Astrocyte (in vitro differentiated cells and primary cell): ENCODE measurements at regions not wholly inside any gene's neighbourhood (a gene's known extent, or its start where the extent isn't known, plus 50 kb on each side); places are given as distances from the start of the nearest gene placed in this dataset.

Source experiments
- DNase-seq: peaks from one replicate; pipeline ENCODE4 v3.0.0-alpha.2; 2010; ENCODE audit warnings: low read depth
- FAIRE-seq: peaks from 2 replicates; lab custom pipeline; 2011; peaks lifted over from hg19 to GRCh38; lab: Jason Lieb, UNC
- H2AFZ ChIP-seq: 2 replicates; pipeline ENCODE4 v1.6.0; 2012; ENCODE audit warnings: low read depth, low read length, inconsistent platforms
- H3K27ac ChIP-seq: 2 replicates; pipeline ENCODE4 v1.5.1; 2011; ENCODE audit warnings: low read depth, low read length, inconsistent platforms
- H3K27me3 ChIP-seq: 2 replicates; pipeline ENCODE4 v1.6.0; 2011; ENCODE audit warnings: low read length, inconsistent platforms; ENCODE audit not compliant: insufficient read depth
- H3K36me3 ChIP-seq: 2 replicates; pipeline ENCODE4 v1.5.1; 2011; ENCODE audit warnings: low read length, inconsistent platforms; ENCODE audit not compliant: insufficient read depth
- H3K4me1 ChIP-seq: 2 replicates; pipeline ENCODE4 v1.5.1; 2011; ENCODE audit warnings: low read length, inconsistent platforms; ENCODE audit not compliant: insufficient read depth
- H3K4me2 ChIP-seq: 2 replicates; pipeline ENCODE4 v1.6.0; 2012; ENCODE audit warnings: low read length, inconsistent platforms
- H3K4me3 ChIP-seq: 2 replicates; pipeline ENCODE4 v1.5.1; 2011; ENCODE audit warnings: low read depth, mild to moderate bottlenecking, low read length, inconsistent platforms; ENCODE audit not compliant: insufficient read depth
- H3K79me2 ChIP-seq: 2 replicates; pipeline ENCODE4 v1.6.0; 2012; ENCODE audit warnings: mild to moderate bottlenecking, low read length, inconsistent platforms; ENCODE audit not compliant: insufficient read depth
- H3K9ac ChIP-seq: 2 replicates; pipeline ENCODE4 v1.6.0; 2012; ENCODE audit warnings: mild to moderate bottlenecking, low read length, inconsistent platforms
- H3K9me3 ChIP-seq: 2 replicates; pipeline ENCODE4 v1.5.1; 2012; ENCODE audit warnings: low read depth, mild to moderate bottlenecking, low read length, inconsistent platforms; ENCODE audit not compliant: insufficient read depth
- H4K20me1 ChIP-seq: 2 replicates; pipeline ENCODE4 v1.6.0; 2012; ENCODE audit warnings: low read length, inconsistent platforms; ENCODE audit not compliant: insufficient read depth
- H3K27ac Mint-ChIP-seq: one replicate; pipeline ENCODE4 v1.8.0; 2021; ENCODE audit warnings: mild to moderate bottlenecking, mixed read lengths; ENCODE audit not compliant: unreplicated experiment
- H3K27me3 Mint-ChIP-seq: one replicate; pipeline ENCODE4 v1.8.0; 2021; ENCODE audit warnings: low read depth, mixed read lengths; ENCODE audit not compliant: unreplicated experiment
- H3K36me3 Mint-ChIP-seq: one replicate; pipeline ENCODE4 v1.8.0; 2021; ENCODE audit warnings: low read depth, mixed read lengths; ENCODE audit not compliant: unreplicated experiment
- H3K4me1 Mint-ChIP-seq: one replicate; pipeline ENCODE4 v1.8.0; 2021; ENCODE audit warnings: low read depth, mixed read lengths; ENCODE audit not compliant: unreplicated experiment
- H3K4me3 Mint-ChIP-seq: one replicate; pipeline ENCODE4 v1.8.0; 2021; ENCODE audit warnings: mild to moderate bottlenecking, moderate library complexity, mixed read lengths; ENCODE audit not compliant: unreplicated experiment
- H3K9me3 Mint-ChIP-seq: one replicate; pipeline ENCODE4 v1.8.0; 2021; ENCODE audit warnings: mild to moderate bottlenecking, mixed read lengths; ENCODE audit not compliant: unreplicated experiment
- CTCF ChIP-seq: IDR thresholded peaks from 2 replicates; pipeline ENCODE4 v1.5.1; 2011; ENCODE audit warnings: low read depth, mild to moderate bottlenecking, inconsistent platforms, low read length, moderate library complexity; ENCODE audit not compliant: insufficient read depth
- EZH2 ChIP-seq: IDR thresholded peaks from 2 replicates; pipeline ENCODE4 v1.6.1; 2012; ENCODE audit warnings: mild to moderate bottlenecking, low read length, inconsistent platforms; ENCODE audit not compliant: insufficient read depth

DNA sequence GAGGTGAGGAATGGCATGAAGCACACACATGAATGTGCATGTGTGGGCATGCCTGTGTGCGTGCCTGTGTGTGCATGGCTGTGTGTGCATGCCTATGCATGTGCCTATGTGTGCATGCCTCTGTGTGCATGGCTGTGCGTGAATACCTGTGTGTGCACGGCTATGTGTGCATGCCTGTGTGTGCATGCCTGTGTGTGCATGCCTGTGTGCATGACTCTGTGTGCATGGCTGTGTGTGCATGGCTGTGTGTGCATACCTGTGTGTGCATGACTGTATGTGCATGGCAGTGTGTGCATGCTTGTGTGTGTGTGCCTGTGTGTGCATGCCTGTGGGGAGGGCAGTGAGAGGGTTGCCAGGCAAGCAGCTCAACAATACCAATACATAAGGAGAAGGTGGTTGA is 276.5 kb upstream of the ERCC4 start:
- Mint-ChIP-seq H3K36me3 (no peaks in the 10 kb centered on the region), H3K9me3 (peaks cover 3% of the 10 kb centered on the region), H3K27me3 (no peaks in the 10 kb centered on the region), H3K4me3 (no peak overlapping the region), H3K27ac (no peak overlapping the region), H3K4me1 (no peaks in the 10 kb centered on the region)
- no peaks in the 10 kb centered on the region for H3K4me1 ChIP-seq
- FAIRE-seq (no peak), DNase-seq (no peak)
- H3K9ac ChIP-seq, result no peak overlapping the region
- no peak overlapping the region for H3K4me3 ChIP-seq
- H3K27ac ChIP-seq, result no peak overlapping the region
- H3K27me3 ChIP-seq, result no peaks in the 10 kb centered on the region
- peaks cover 7% of the 10 kb centered on the region for H3K9me3 ChIP-seq
- no peaks in the 10 kb centered on the region for H3K36me3 ChIP-seq
- H3K4me2 ChIP-seq, result no peak overlapping the region
- H3K79me2 ChIP-seq, result no peaks in the 10 kb centered on the region
- H2AFZ ChIP-seq, result no peak overlapping the region
- TF ChIP-seq EZH2, result no peak
- no peak for TF ChIP-seq CTCF
- no peaks in the 10 kb centered on the region for H4K20me1 ChIP-seq

DNA sequence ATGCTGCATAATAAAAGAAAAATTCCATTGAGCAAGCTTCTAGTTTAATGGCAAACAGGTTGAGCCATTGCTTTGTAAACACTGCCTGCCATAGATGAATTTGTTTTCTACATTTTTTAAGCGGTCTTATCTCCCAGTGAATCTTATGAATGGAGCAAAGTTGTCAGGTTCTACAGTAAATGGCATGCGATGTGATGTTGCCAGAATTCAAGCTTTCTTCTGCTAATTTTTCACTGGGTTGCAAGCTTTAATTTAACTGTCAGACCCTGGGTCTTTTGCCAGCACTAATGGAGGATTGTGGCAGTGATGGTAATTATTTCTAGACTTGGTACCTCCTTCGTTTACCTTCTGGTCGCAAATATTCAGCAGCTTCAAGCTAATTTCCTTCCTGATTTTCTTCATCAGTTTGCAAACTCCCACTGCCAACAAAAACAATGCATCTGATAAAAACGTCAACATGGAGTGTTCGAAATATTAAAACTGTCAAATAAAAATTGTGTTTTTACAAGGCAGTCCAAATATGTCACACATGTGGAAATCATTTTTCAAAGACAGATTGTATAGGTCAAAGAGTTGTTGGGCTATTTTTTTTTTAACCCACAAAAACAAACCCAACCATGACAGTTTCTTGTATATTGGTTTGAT is 274.2 kb upstream of the ERCC4 start:
- Histone ChIP-seq H3K4me2 (no peak overlapping the region), H2AFZ (no peak overlapping the region), H3K27ac (no peak overlapping the region), H3K9me3 (peaks cover 7% of the 10 kb centered on the region), H3K9ac (no peak overlapping the region), H3K4me3 (no peak overlapping the region), H3K27me3 (no peaks in the 10 kb centered on the region), H3K36me3 (no peaks in the 10 kb centered on the region), H4K20me1 (no peaks in the 10 kb centered on the region), H3K79me2 (no peaks in the 10 kb centered on the region), H3K4me1 (no peaks in the 10 kb centered on the region)
- Mint-ChIP-seq H3K4me1 (no peaks in the 10 kb centered on the region), H3K4me3 (no peak overlapping the region), H3K27me3 (no peaks in the 10 kb centered on the region), H3K9me3 (peaks cover 3% of the 10 kb centered on the region), H3K36me3 (no peaks in the 10 kb centered on the region), H3K27ac (no peak overlapping the region)
- no peak for DNase-seq
- TF ChIP-seq EZH2, result no peak
- TF ChIP-seq CTCF, result no peak
- FAIRE-seq, result no peak

GRCh38 chr16:13660807-13661206 is 259.1 kb upstream of the ERCC4 start:
- no peak overlapping the region for H3K27ac ChIP-seq
- H3K4me1 Mint-ChIP-seq, result no peaks in the 10 kb centered on the region
- no peaks in the 10 kb centered on the region for H3K9me3 ChIP-seq
- no peak overlapping the region for H3K4me2 ChIP-seq
- H3K4me1 ChIP-seq, result no peaks in the 10 kb centered on the region
- no peak for TF ChIP-seq CTCF
- TF ChIP-seq EZH2, result no peak
- no peaks in the 10 kb centered on the region for H3K36me3 Mint-ChIP-seq
- H3K9me3 Mint-ChIP-seq, result no peaks in the 10 kb centered on the region
- no peak overlapping the region for H2AFZ ChIP-seq
- FAIRE-seq (no peak), DNase-seq (no peak)
- no peaks in the 10 kb centered on the region for H3K79me2 ChIP-seq
- H3K4me3 Mint-ChIP-seq, result no peak overlapping the region
- H3K27me3 Mint-ChIP-seq, result peaks cover 7% of the 10 kb centered on the region
- no peak overlapping the region for H3K9ac ChIP-seq
- no peaks in the 10 kb centered on the region for H3K36me3 ChIP-seq
- no peaks in the 10 kb centered on the region for H3K27me3 ChIP-seq
- H4K20me1 ChIP-seq, result no peaks in the 10 kb centered on the region
- H3K4me3 ChIP-seq, result no peak overlapping the region
- H3K27ac Mint-ChIP-seq, result no peak overlapping the region
